GM21786 (cell line): ENCODE measurements at regions not wholly inside any gene's neighbourhood (a gene's known extent, or its start where the extent isn't known, plus 50 kb on each side); places are given as distances from the start of the nearest gene placed in this dataset.
"Not testable (repeated sequence)": the region's sequence is repeated elsewhere in the genome, so short reads cannot be mapped to it uniquely, and the experiment has no call there.

ENCODE experiments used
- ATAC-seq: cut with Tn5 transposase; IDR thresholded peaks from one replicate; pipeline ENCODE4 v1.9.1; 2021; ENCODE audit not compliant: unreplicated experiment

GRCh38 chr6:131336596-131336995 is 201.3 kb downstream of the AKAP7 start:
- ATAC-seq, result no peak

- not testable (repeated sequence) for ATAC-seq
Observed at GRCh38 chr6:131346896-131347295, 211.6 kb downstream of the AKAP7 start.

DNA sequence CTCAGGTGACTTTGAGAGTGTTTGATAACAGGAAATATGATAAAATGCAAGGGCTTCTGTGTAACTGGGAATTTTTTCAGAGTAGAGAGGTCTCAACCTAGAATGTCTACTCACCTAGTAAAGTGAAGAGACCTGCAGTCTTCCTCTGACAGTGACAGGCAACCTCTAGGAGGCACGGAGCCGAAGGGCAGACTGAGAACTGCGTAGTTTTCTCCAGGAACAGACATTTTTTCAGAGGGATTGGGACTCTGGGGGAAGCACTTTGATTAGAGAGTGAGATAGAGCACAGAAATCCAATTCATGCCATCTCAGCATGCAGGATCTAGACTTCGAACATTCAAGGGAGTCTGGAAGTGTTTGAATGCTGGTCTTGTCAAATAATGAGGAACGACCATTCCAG is 213.3 kb downstream of the AKAP7 start:
- ATAC-seq, result no peak

- ATAC-seq, result no peak
Observed at GRCh38 chr6:131349199-131349598, 213.9 kb downstream of the AKAP7 start.

- ATAC-seq, result no peak
Observed at GRCh38 chr6:131353106-131353505, 217.8 kb downstream of the AKAP7 start.

GRCh38 chr6:131353876-131354275 is 218.6 kb downstream of the AKAP7 start:
- ATAC-seq, result no peak

DNA sequence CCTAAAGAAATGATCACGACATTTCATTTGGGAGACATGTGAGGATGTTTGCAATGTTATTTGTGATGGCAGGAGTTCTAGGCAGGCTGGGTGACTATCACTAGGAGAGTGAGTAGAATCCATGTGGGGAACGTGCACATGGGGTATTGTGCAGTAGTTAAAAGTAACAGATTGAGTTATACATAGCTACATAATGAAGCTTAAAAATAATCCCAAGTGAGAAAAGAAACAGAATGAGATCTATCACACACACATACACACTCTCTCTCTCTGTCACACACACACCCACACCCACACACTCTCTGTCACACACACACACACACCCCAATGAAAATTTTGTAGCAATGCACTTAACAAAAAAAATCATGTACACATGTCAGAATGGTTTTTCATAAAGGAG is 218.7 kb upstream of the ARG1 start:
- no peak for ATAC-seq

DNA sequence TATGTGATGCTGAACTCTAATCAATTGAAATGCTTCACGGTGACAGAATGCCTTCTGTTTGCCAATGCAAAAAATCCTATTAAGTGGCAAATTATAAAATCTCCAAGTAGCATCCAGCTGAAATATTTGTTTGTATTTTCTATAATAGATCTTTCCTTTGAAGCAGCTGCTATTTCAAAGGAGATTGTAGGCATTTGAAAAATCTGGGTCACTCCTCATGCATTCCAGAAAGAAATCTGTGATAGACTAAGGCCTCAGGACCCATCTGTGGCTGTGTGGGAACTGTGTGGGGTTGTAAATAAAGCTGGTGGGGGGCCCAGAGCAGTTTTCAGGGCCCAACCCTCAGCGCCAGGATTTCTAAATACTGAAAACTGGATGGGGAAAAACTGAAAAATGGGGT is 216.9 kb upstream of the ARG1 start:
- no peak for ATAC-seq

- ATAC-seq, result no peak
Observed at GRCh38 chr6:131357501-131357900, 215.5 kb upstream of the ARG1 start.

- ATAC-seq, result no peak
Observed at GRCh38 chr6:131362070-131362469, 211.0 kb upstream of the ARG1 start.

- ATAC-seq, result no peak
Observed at GRCh38 chr6:131362696-131363095, 210.3 kb upstream of the ARG1 start.

GRCh38 chr6:131363947-131364834 is 208.8 kb upstream of the ARG1 start:
- ATAC-seq, result no peak

- no peak for ATAC-seq
Observed at GRCh38 chr6:131366223-131366622, 206.8 kb upstream of the ARG1 start.

GRCh38 chr6:131367206-131367873 is 205.7 kb upstream of the ARG1 start:
- no peak for ATAC-seq

DNA sequence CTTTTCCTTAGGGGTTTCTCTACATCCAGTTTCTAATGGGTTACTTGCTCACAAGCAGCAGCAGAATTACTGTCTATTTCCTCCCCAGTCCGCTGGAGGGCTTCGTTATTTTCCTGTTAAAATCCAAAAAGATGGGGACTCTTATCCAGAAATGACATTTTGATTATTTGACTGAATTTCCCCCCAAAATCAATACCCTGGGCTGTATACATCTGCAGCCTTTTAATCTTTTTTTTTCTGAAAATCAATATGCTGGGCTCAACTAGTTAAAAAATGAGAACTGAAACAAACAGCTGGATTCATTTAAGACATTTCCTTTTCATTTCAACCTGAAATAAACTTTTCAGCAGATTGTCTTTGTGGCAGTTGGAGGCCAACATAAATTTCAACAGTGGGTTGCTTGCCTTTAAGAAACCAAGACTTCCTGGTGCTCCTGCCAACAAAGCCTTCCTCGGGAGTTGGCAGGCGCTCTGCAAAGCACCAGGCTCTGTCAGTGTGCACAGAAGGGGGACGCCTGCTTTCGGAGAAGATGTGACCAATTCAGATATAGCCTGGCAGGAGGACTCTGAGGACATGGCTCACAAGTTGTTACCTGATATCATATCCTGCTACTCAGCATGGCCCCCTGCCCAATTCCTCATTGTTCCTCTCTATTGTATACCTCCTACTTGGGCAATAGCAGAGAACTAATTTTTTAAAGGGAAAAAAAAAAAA is 204.7 kb upstream of the ARG1 start:
- peak; percentile 71 for ATAC-seq

DNA sequence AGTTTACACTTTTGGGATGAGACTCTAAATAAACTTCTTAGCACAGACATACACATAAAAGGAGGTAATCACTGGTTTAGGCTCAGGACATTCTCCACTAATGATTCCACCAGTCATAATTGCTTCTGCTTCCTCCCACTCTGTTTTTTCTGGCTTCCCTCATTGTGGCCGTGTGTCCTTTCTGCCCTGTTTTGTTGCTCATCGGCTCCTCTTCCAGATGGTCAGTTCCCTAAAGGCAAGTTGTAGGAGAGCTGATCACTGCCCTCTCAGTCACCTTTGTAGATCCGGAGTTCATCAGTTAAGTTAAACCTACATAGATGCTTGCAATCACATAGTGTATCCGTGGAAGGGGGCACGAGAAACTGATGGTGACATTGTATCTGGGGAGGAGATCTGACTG is 200.5 kb upstream of the ARG1 start:
- no peak for ATAC-seq

GRCh38 chr6:131377112-131377705 is 195.8 kb upstream of the ARG1 start:
- no peak for ATAC-seq

DNA sequence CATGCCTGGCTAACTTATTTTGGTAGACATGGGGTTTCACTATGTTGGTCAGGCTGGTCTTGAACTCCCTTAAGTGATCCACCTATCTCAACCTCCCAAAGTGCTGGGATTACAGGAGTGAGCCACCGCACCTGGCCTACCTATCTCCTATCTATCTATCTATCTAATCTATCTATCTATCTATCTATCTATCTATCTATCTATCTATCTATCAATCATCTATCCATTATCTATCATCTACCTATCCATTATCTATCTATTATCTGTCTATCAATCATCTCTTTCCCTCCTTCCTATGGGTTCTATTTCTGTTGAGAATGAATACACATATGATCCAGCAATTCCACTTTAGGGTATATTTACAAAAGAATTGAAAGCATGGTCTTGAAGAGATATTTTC is 194.2 kb upstream of the ARG1 start:
- ATAC-seq, result no peak

DNA sequence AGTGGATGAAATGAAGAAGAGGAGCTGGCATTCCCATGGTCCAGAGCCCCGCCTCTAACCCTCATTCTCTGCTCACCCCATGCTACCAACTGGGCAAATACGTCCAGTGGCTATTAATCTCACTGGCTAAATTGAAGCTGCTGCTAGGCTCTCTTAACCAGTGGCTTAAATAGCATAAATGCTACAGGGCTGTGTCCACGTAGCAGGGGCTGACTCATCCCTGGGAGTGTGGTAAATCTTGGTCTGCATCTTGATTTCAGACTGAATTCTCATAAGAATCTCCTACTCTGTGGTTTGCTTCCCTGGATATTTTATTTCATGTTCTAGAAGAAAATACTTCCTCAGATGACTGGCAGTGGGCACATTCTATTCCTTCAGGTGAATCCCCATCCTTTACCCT is 193.1 kb upstream of the ARG1 start:
- ATAC-seq, result no peak

GRCh38 chr6:131381052-131381708 is 191.8 kb upstream of the ARG1 start:
- no peak for ATAC-seq

- no peak for ATAC-seq
Observed at GRCh38 chr6:131381709-131382093, 191.3 kb upstream of the ARG1 start.
